Left lung (tissue), 4 donors: ENCODE measurements at regions not wholly inside any gene's neighbourhood (a gene's known extent, or its start where the extent isn't known, plus 50 kb on each side); places are given as distances from the start of the nearest gene placed in this dataset.

Experiments
- ATAC-seq: fragments of 200-7000 bp; cut with Tn5 transposase; one replicate; pipeline ENCODE4 v1.9.1; 2020; ENCODE audit warnings: moderate library complexity
- DNase-seq, 4 donors: peaks; one replicate each; pipeline ENCODE4 v3.0.0-alpha.2; 2013 to 2020
- H3K27ac ChIP-seq, 2 donors: fragments of 200-600 bp; sonication (generic) in 1 of 2; one replicate each; pipeline versions ENCODE4 v1.5.0 to v1.8.0; 2020 to 2021
- H3K27me3 ChIP-seq, 2 donors: fragments of 200-600 bp; sonication (generic) in 1 of 2; one replicate each; pipeline versions ENCODE4 v1.5.0 to v1.8.0; 2020 to 2021
- H3K36me3 ChIP-seq, 2 donors: fragments of 200-600 bp; sonication (generic) in 1 of 2; one replicate each; pipeline versions ENCODE4 v1.5.0 to v1.8.0; 2020 to 2021
- H3K4me1 ChIP-seq, 2 donors: fragments of 200-600 bp; one replicate each; pipeline ENCODE4 v1.8.0; 2021
- H3K4me3 ChIP-seq, 2 donors: fragments of 200-600 bp; sonication (generic) in 1 of 2; one replicate each; pipeline versions ENCODE4 v1.5.0 to v1.8.0; 2020 to 2021; ENCODE audit warnings: mild to moderate bottlenecking in 1 of 2
- H3K9me3 ChIP-seq, 2 donors: fragments of 200-600 bp; sonication (generic) in 1 of 2; one replicate each; pipeline versions ENCODE4 v1.5.0 to v1.8.0; 2020 to 2021
- intact Hi-C, 2 donors: fragments of 100-400 bp; cut with DNase I; formaldehyde crosslinking; loops; one replicate each; pipeline versions ENCODE4 v1.11.2 to v1.14.2; 2022
- TF ChIP-seq, protein P1 (sequence below), 2 donors: fragments of 200-600 bp; sonication (generic) in 1 of 2; IDR thresholded peaks; one replicate each; pipeline versions ENCODE4 v1.5.0 to v1.8.0; 2021; ENCODE audit warnings: antibody characterized with exemption in 2 of 2
- donor health status: DM: no; HTN: yes; CAD: no.
- donor health status: DM: no; HTN: no; CAD: no.

DNA sequence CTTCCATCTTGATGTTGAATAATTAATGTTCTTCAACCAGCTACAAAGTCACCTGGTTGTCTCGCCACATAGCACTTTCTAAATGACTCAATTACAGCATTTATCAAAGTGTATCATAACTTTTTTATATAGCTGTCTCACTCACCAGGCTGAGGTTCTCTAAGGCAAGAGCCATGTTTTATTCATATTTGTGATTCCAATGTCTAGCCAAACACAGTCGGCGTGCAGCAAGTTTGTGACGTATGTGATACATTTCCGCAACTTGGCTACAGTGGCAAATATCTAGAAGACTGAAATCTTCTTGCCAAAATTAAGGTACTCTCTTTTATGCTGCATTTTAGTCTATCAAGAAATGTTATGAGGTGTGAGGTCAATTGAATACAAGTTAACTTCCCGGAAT lies 94.2 kb upstream of the WASF3 start:
- H3K4me3 ChIP-seq = no peak overlapping the region
- no peaks in the 10 kb centered on the region for H3K4me1 ChIP-seq
- intact Hi-C loops = no loop called here
- no peak for ATAC-seq
- H3K27me3 ChIP-seq = peaks cover 0 to 4% of the 10 kb centered on the region in 2 donors
- H3K9me3 ChIP-seq = no peaks in the 10 kb centered on the region
- DNase-seq = no peak
- no peak overlapping the region for H3K27ac ChIP-seq
- TF ChIP-seq, protein P1, sequence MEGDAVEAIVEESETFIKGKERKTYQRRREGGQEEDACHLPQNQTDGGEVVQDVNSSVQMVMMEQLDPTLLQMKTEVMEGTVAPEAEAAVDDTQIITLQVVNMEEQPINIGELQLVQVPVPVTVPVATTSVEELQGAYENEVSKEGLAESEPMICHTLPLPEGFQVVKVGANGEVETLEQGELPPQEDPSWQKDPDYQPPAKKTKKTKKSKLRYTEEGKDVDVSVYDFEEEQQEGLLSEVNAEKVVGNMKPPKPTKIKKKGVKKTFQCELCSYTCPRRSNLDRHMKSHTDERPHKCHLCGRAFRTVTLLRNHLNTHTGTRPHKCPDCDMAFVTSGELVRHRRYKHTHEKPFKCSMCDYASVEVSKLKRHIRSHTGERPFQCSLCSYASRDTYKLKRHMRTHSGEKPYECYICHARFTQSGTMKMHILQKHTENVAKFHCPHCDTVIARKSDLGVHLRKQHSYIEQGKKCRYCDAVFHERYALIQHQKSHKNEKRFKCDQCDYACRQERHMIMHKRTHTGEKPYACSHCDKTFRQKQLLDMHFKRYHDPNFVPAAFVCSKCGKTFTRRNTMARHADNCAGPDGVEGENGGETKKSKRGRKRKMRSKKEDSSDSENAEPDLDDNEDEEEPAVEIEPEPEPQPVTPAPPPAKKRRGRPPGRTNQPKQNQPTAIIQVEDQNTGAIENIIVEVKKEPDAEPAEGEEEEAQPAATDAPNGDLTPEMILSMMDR (IDR thresholded peaks at IDR 0.05) = no peak
- H3K36me3 ChIP-seq = no peaks in the 10 kb centered on the region

DNA sequence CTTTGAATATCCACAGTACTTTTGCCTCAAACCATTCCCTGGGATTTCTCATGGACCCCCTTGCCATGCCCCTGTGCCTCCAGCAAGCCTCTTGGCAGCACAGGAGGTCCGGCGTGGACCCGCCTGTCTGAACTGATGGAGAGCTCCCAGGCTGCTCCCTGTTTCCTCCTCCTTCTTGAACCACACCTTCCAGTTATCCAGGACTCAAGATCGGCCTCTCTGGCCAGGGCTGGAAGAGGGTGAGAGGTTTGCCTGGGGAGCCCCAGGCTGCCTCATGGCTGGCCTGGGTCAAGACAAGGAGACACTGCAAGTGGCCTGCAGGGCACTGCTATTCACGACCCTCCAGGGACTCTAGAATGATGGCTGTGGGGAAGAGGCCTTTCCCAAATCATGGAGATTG lies 93.6 kb upstream of the WASF3 start:
- Histone ChIP-seq H3K9me3 (no peaks in the 10 kb centered on the region), H3K36me3 (no peaks in the 10 kb centered on the region), H3K27ac (no peak overlapping the region), H3K4me3 (no peak overlapping the region), H3K4me1 (no peaks in the 10 kb centered on the region), H3K27me3 (peaks cover 0 to 4% of the 10 kb centered on the region in 2 donors)
- DNase-seq (no peak), ATAC-seq (no peak)
- TF ChIP-seq, protein P1 (IDR thresholded peaks at IDR 0.05) = no peak
- intact Hi-C loops = no loop called here

- ATAC-seq = no peak
- Histone ChIP-seq H3K27me3 (peaks cover 0 to 4% of the 10 kb centered on the region in 2 donors), H3K36me3 (no peaks in the 10 kb centered on the region), H3K4me1 (no peaks in the 10 kb centered on the region), H3K9me3 (no peaks in the 10 kb centered on the region), H3K27ac (no peak overlapping the region), H3K4me3 (no peak overlapping the region)
- DNase-seq = no peak
- TF ChIP-seq, protein P1 (IDR thresholded peaks at IDR 0.05) = no peak
- intact Hi-C loops = no loop called here
Measured at GRCh38 chr13:26465514-26465913, 92.0 kb upstream of the WASF3 start.

- TF ChIP-seq, protein P1 (IDR thresholded peaks at IDR 0.05) = no peak
- H3K4me3 ChIP-seq = no peak overlapping the region
- no peaks in the 10 kb centered on the region for H3K9me3 ChIP-seq
- peaks cover 0 to 4% of the 10 kb centered on the region in 2 donors for H3K27me3 ChIP-seq
- H3K27ac ChIP-seq = no peak overlapping the region
- ATAC-seq = no peak
- H3K36me3 ChIP-seq = no peaks in the 10 kb centered on the region
- no peaks in the 10 kb centered on the region for H3K4me1 ChIP-seq
- intact Hi-C loops = no loop called here
- no peak for DNase-seq
Measured at GRCh38 chr13:26465954-26466353, 91.5 kb upstream of the WASF3 start.

DNA sequence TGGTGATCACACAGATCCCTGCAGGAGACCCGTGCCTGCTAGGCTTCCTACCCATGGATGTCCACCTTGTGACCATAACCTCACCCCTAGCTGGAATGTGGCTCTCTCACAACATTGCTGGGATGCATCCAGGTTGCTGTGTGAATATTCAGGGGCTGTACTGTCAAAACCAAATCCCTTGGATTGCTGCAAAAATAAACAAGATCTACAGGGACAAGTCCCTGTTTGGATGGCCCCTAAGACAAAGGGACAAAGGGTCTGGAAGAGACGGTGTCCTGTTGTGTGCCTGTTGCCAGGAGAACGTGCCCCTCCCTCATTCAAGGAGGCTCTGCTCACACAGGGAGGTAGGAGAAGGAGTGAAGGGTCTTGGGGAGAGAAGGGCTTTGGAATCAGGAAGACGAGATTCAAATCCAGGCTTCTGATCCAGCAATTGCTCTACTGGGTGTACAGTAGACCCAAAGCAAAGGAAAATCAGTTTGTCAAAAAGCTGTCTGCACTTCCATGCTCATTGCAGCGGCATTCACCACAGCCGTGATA lies 89.2 kb upstream of the WASF3 start:
- intact Hi-C loops = no loop called here

More for the DNA sequence above, 89.2 kb upstream of the WASF3 start:
- no peak overlapping the region for H3K27ac ChIP-seq
- H3K9me3 ChIP-seq = no peaks in the 10 kb centered on the region
- peaks cover 0 to 4% of the 10 kb centered on the region in 2 donors for H3K27me3 ChIP-seq
- no peak for ATAC-seq
- TF ChIP-seq, protein P1 (IDR thresholded peaks at IDR 0.05) = no peak
- no peak for DNase-seq
- no peaks in the 10 kb centered on the region for H3K4me1 ChIP-seq
- no peak overlapping the region for H3K4me3 ChIP-seq
- no peaks in the 10 kb centered on the region for H3K36me3 ChIP-seq
